ENCODE measurements at regions not wholly inside any gene's neighbourhood (a gene's known extent, or its start where the extent isn't known, plus 50 kb on each side); places are given as distances from the start of the nearest gene placed in this dataset.

DNA sequence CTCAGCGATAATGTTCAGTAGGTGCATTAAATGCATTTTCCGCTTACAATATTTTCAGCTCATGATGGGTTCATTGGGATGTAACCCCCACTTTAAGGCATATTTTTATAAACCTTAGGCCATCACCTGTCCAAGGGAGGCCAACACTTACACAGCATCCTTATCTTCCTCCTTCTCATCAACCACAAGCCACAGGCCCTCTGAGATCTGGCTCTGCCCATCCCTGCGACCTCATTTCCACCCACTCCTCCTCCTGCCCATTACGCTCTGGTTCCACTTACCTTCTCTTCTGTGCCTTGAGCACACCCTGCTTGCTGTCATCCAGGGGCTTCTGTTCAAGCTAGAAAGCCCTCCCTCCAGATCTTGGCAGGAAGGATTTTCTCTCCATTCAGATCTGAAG, 93.2 kb downstream of the EGLN3 start:
- Histone ChIP-seq H3K36me3 (replicated peaks in 1 of 2; ENCODE audit: control insufficient read depth in 1 of 2, insufficient read depth in 2 of 2, low read length in 2 of 2) (no peaks in the 10 kb centered on the region), H3K9ac (ENCODE audit: insufficient read depth, low read depth, low read length) (no peak overlapping the region), H3K27me3 (ENCODE audit: control insufficient read depth in 1 of 2, insufficient read depth in 2 of 2, low read length in 2 of 2) (peaks cover 1 to 14% of the 10 kb centered on the region in 2 experiments; a peak in 1 of 5 replicates), H3K27ac (ENCODE audit: extremely low read length, insufficient read depth, low read length) (no peak overlapping the region), H3K4me1 (ENCODE audit: insufficient read depth, low read length) (no peaks in the 10 kb centered on the region), H3K79me2 (ENCODE audit: insufficient read depth, low read length) (no peaks in the 10 kb centered on the region), H4K20me1 (ENCODE audit: insufficient read depth, low read length) (no peaks in the 10 kb centered on the region), H3K4me3 (replicated peaks in 1 of 3; ENCODE audit: insufficient read depth in 1 of 3, low read depth in 2 of 3, low read length in 3 of 3) (no peak overlapping the region), H3K4me2 (ENCODE audit: low read depth, low read length) (no peak overlapping the region), H3K9me3 (ENCODE audit: low read length) (no peaks in the 10 kb centered on the region), H2AFZ (ENCODE audit: low read length) (no peak overlapping the region)
- BruUV-seq (replicated peaks): no TSS peak
- TF ChIP-seq BHLHE40 (IDR thresholded peaks at IDR 0.05; ENCODE audit: low read length): no peak
- POLR2A ChIA-PET: no interaction called here
- FAIRE-seq (no peak), ATAC-seq (no peak), DNase-seq (ENCODE audit: low spot score) (no peak)
- 35% methylated on average over 4 of the region's 4 CpGs for WGBS (ENCODE audit: low lambda C conversion rate)
- intact Hi-C loops (cut with micrococcal nuclease; ENCODE audit: unreplicated experiment) (no loop called here), in situ Hi-C loops (cut with HindIII; ENCODE audit: extremely low pct_ligation_motif_present, low pct_unique_long_range_greater_than_20kb) (no loop called here)
- CTCF ChIA-PET (ENCODE audit: low intra/inter-chr PET ratio, low total read pairs): no interaction called here

DNA sequence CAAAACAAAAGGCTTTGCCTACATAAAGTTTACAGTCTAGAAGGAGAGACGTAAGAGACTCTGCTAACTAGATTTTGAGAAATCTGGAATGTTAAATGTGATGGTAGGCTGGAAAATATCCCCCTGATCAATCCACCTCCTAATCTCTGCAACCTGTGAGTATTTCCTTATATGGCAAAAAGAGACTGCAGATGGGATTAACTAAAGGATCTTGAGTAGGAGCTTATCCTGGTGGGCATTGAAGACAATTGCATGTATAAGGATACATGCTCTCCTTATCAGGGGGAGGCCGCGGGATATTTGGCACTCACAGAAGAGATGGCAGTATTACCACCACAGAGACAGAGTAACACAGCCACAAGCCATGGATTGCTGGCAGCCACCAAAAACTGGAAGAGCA, 95.2 kb downstream of the EGLN3 start:
- peaks cover 3% of the 10 kb centered on the region; the same call in 1 of the 2 replicates for H3K4me1 ChIP-seq (ENCODE audit: insufficient read depth, low read length)
- H3K36me3 ChIP-seq (replicated peaks in 1 of 2; ENCODE audit: control insufficient read depth in 1 of 2, insufficient read depth in 2 of 2, low read length in 2 of 2): no peaks in the 10 kb centered on the region
- 61% methylated on average over 3 of the region's 3 CpGs for WGBS (ENCODE audit: low lambda C conversion rate)
- DNase-seq (ENCODE audit: low spot score) (no peak), FAIRE-seq (no peak), ATAC-seq (no peak)
- no peaks in the 10 kb centered on the region for H4K20me1 ChIP-seq (ENCODE audit: insufficient read depth, low read length)
- H3K4me3 ChIP-seq (replicated peaks in 1 of 3; ENCODE audit: insufficient read depth in 1 of 3, low read depth in 2 of 3, low read length in 3 of 3): no peak overlapping the region
- no peak overlapping the region for H3K4me2 ChIP-seq (ENCODE audit: low read depth, low read length)
- in situ Hi-C loops (cut with HindIII; ENCODE audit: extremely low pct_ligation_motif_present, low pct_unique_long_range_greater_than_20kb) (no loop called here), intact Hi-C loops (cut with micrococcal nuclease; ENCODE audit: unreplicated experiment) (no loop called here)
- H3K9ac ChIP-seq (ENCODE audit: insufficient read depth, low read depth, low read length): no peak overlapping the region
- ChIA-PET CTCF (ENCODE audit: low intra/inter-chr PET ratio, low total read pairs) (interaction anchor here (1.3 kb wide), 1 partner anchor 372 kb away, joined by 3 read pairs; no protein-coding TSS in a partner anchor), POLR2A (no interaction called here)
- no peak overlapping the region for H3K27ac ChIP-seq (ENCODE audit: extremely low read length, insufficient read depth, low read length)
- peak; percentile 67; the same call in 1 of the 2 replicates for TF ChIP-seq SRF (IDR thresholded peaks at IDR 0.05; ENCODE audit: low read depth, low read length)
- TF ChIP-seq ZNF431 (CRISPR knock-in tag; IDR thresholded peaks at IDR 0.05; ENCODE audit: borderline replicate concordance, low read depth): no peak
- no peaks in the 10 kb centered on the region for H3K79me2 ChIP-seq (ENCODE audit: insufficient read depth, low read length)
- no peaks in the 10 kb centered on the region for H3K9me3 ChIP-seq (ENCODE audit: low read length)
- H3K27me3 ChIP-seq (ENCODE audit: control insufficient read depth in 1 of 2, insufficient read depth in 2 of 2, low read length in 2 of 2): peaks cover 1 to 14% of the 10 kb centered on the region in 2 experiments; a peak in 1 of 5 replicates
- BruUV-seq (replicated peaks): no TSS peak
- no peak overlapping the region for H2AFZ ChIP-seq (ENCODE audit: low read length)

All from HepG2 (cell line).